Esophagus squamous epithelium (tissue), 5 donors: ENCODE measurements at regions not wholly inside any gene's neighbourhood (a gene's known extent, or its start where the extent isn't known, plus 50 kb on each side); places are given as distances from the start of the nearest gene placed in this dataset.

Experiments used
- DNase-seq: peaks from one replicate; lab custom pipeline; 2025; lab: John Stamatoyannopoulos, UW
- H3K27ac ChIP-seq, 4 donors: fragments of 200-600 bp; sonication (generic); one replicate each; pipeline ENCODE4 v1.5.1; 2016 to 2019; ENCODE audit warnings: mild to moderate bottlenecking in 1 of 4
- H3K27me3 ChIP-seq, 4 donors: fragments of 200-600 bp; sonication (generic); 1 replicate in 3 of 4; 2 replicates in 1 of 4; pipeline versions ENCODE4 v1.5.1 to v1.6.0; 2017 to 2021; ENCODE audit warnings: antibody characterized with exemption in 1 of 4
- H3K36me3 ChIP-seq, 3 donors: fragments of 200-600 bp; sonication (generic); one replicate each; pipeline ENCODE4 v1.5.1; 2016 to 2019
- H3K4me1 ChIP-seq, 3 donors: fragments of 200-600 bp; sonication (generic); one replicate each; pipeline ENCODE4 v1.5.1; 2017 to 2019
- H3K4me3 ChIP-seq, 4 donors: fragments of 200-600 bp; sonication (generic); 1 replicate in 3 of 4; 2 replicates in 1 of 4; pipeline ENCODE4 v1.5.1; 2016 to 2019; ENCODE audit warnings: mild to moderate bottlenecking in 2 of 4, moderate library complexity in 1 of 4
- H3K9me3 ChIP-seq, 3 donors: fragments of 200-600 bp; sonication (generic); one replicate each; pipeline ENCODE4 v1.5.1; 2016 to 2019
- CTCF ChIP-seq, 6 experiments: fragments of 450-650 bp in 4 of 6; fragments of 200-600 bp in 2 of 6; sonication (generic) in 2 of 6; IDR thresholded peaks; one replicate each; pipeline ENCODE4 v1.5.1; 2016 to 2019; ENCODE audit warnings: antibody characterized with exemption in 6 of 6, mild to moderate bottlenecking in 4 of 6, moderate library complexity in 4 of 6
- POLR2A ChIP-seq, 4 donors: fragments of 450-650 bp; IDR thresholded peaks; one replicate each; pipeline ENCODE4 v1.6.1; 2017; ENCODE audit warnings: antibody characterized with exemption in 4 of 4, mild to moderate bottlenecking in 4 of 4, moderate library complexity in 3 of 4
- WGBS, 2 donors: methylation state at CpG; one replicate each; pipeline ENCODE4 v1.1.5; 2018; 5-methylcytosine and 5-hydroxymethylcytosine counted together
- intact Hi-C: fragments of 100-400 bp; cut with DNase I; formaldehyde crosslinking; loops from one replicate; pipeline ENCODE4 v1.15.0; 2022
- donor health status: DM: yes; HTN: yes; CAD: no.

GRCh38 chr4:67261971-67262370, 283.3 kb downstream of the CENPC start:
- H3K27ac ChIP-seq: no peak overlapping the region
- 61 to 75% methylated on average over 1 of the region's 1 CpG for WGBS, 2 donors
- intact Hi-C loops: no loop called here

GRCh38 chr4:67256388-67257043, 288.8 kb downstream of the CENPC start:
- WGBS, 2 donors: 52 to 59% methylated on average over 3 of the region's 3 CpGs
- intact Hi-C loops: no loop called here

More at GRCh38 chr4:67261971-67262370, 283.3 kb downstream of the CENPC start:
- TF ChIP-seq POLR2A (IDR thresholded peaks at IDR 0.05): no peak
- no peak for TF ChIP-seq CTCF (IDR thresholded peaks at IDR 0.05)
- no peaks in the 10 kb centered on the region for H3K27me3 ChIP-seq
- H3K4me1 ChIP-seq: no peaks in the 10 kb centered on the region
- no peaks in the 10 kb centered on the region for H3K9me3 ChIP-seq
- H3K36me3 ChIP-seq: no peaks in the 10 kb centered on the region
- no peak overlapping the region for H3K4me3 ChIP-seq
- no peak for DNase-seq

GRCh38 chr4:67250131-67250896, 295.0 kb downstream of the CENPC start:
- Histone ChIP-seq H3K36me3 (no peaks in the 10 kb centered on the region), H3K27ac (no peak overlapping the region), H3K9me3 (no peaks in the 10 kb centered on the region), H3K4me1 (no peaks in the 10 kb centered on the region), H3K4me3 (no peak overlapping the region), H3K27me3 (no peaks in the 10 kb centered on the region)
- DNase-seq: no peak
- 29 to 42% methylated on average over 4 of the region's 4 CpGs for WGBS, 2 donors
- intact Hi-C loops: no loop called here
- no peak for TF ChIP-seq POLR2A (IDR thresholded peaks at IDR 0.05)
- TF ChIP-seq CTCF (IDR thresholded peaks at IDR 0.05): no peak

More at GRCh38 chr4:67256388-67257043, 288.8 kb downstream of the CENPC start:
- H3K36me3 ChIP-seq: no peaks in the 10 kb centered on the region
- H3K4me1 ChIP-seq: no peaks in the 10 kb centered on the region
- H3K27me3 ChIP-seq: no peaks in the 10 kb centered on the region
- TF ChIP-seq CTCF (IDR thresholded peaks at IDR 0.05): no peak
- no peak for TF ChIP-seq POLR2A (IDR thresholded peaks at IDR 0.05)
- no peaks in the 10 kb centered on the region for H3K9me3 ChIP-seq
- H3K4me3 ChIP-seq: no peak overlapping the region
- H3K27ac ChIP-seq: no peak overlapping the region
- no peak for DNase-seq

DNA sequence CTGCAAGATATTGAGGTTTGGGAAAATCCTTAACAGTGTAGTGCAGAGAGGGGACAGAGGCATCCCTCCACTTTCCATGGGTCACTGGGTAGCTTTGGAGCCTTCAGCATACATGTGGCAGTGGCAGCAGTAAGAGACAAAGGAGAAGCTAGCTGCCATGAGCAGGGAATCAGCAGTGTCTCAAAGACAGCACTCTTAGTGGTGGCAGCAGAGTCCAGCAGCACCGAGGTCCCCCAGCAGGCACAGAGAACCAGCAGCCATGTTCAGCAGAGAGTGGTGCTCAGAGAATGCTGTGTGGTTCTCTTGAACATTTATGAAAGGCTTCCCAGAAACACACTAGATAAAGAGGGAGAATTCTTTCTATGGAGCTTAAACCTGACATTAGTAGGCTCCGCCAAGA, 308.5 kb downstream of the CENPC start:
- Histone ChIP-seq H3K4me1 (no peaks in the 10 kb centered on the region), H3K9me3 (no peaks in the 10 kb centered on the region), H3K27me3 (no peaks in the 10 kb centered on the region), H3K27ac (no peak overlapping the region), H3K4me3 (no peak overlapping the region), H3K36me3 (no peaks in the 10 kb centered on the region)
- TF ChIP-seq POLR2A (IDR thresholded peaks at IDR 0.05) (no peak), CTCF (IDR thresholded peaks at IDR 0.05) (no peak)
- whole genome bisulfite sequencing, 2 donors: 67 to 90% methylated on average over 1 to 2 of the region's 2 CpGs
- DNase-seq: no peak
- intact Hi-C loops: no loop called here

- no peaks in the 10 kb centered on the region for H3K27me3 ChIP-seq
- no peaks in the 10 kb centered on the region for H3K9me3 ChIP-seq
- no peaks in the 10 kb centered on the region for H3K4me1 ChIP-seq
- intact Hi-C loops: no loop called here
- no peaks in the 10 kb centered on the region for H3K36me3 ChIP-seq
- DNase-seq: no peak
- no peak for TF ChIP-seq CTCF (IDR thresholded peaks at IDR 0.05)
- TF ChIP-seq POLR2A (IDR thresholded peaks at IDR 0.05): no peak
- H3K4me3 ChIP-seq: no peak overlapping the region
- H3K27ac ChIP-seq: no peak overlapping the region
- WGBS, 2 donors: 64 to 89% methylated on average over 3 of the region's 3 CpGs
These were observed 309.0 kb downstream of the CENPC start for GRCh38 chr4:67236318-67236717.
